A673 (cell line): ENCODE measurements at regions not wholly inside any gene's neighbourhood (a gene's known extent, or its start where the extent isn't known, plus 50 kb on each side); places are given as distances from the start of the nearest gene placed in this dataset.

ENCODE experiments used
- CTCF ChIP-seq: fragments of 300-800, 200-600 bp; sonication (generic); conservative IDR thresholded peaks from 2 replicates; pipeline ENCODE4 v1.5.1; 2017; ENCODE audit warnings: low read depth, mild to moderate bottlenecking, antibody characterized with exemption, low read length, moderate library complexity, mixed read lengths
- EZH2 ChIP-seq: fragments of 200-600 bp; sonication (generic); IDR thresholded peaks from 2 replicates; pipeline ENCODE4 v1.6.1; 2017; ENCODE audit warnings: borderline replicate concordance, low read depth, mild to moderate bottlenecking, mixed read lengths, antibody characterized with exemption, low read length; ENCODE audit not compliant: poor library complexity, severe bottlenecking

- TF ChIP-seq CTCF (no peak), EZH2 (no peak)
Measured at GRCh38 chr1:238104752-238105151, 214.0 kb upstream of the ZP4 start.
